ENCODE measurements at regions not wholly inside any gene's neighbourhood (a gene's known extent, or its start where the extent isn't known, plus 50 kb on each side); places are given as distances from the start of the nearest gene placed in this dataset.
A peak's percentile ranks its signal among the peaks of the same experiment; 100 is the strongest.

DNA sequence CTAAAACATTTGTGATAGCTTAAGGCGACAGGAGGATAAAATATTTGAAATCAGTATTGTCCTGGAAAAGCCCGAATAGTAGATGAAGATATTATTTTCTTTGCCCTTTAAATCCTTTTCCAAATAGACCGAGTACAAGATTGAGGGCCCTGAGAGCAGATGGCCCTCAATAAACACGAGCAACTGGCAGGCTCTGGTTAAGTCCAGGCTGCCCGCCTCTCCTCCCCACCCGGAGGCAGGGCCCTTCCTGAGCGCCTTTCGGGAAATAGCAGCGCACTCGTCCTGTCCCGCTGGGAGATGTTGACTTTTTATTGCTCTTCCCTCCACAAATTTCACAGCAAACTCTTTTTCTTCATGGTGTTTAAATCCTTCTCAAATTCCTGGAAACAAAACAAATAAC, 50.8 kb upstream of the MAX start:
- POLR2A ChIA-PET, result no interaction called here
- TF ChIP-seq CTCF (IDR thresholded peaks at IDR 0.05; ENCODE audit: control extremely low read depth, extremely low read depth, low read depth, missing control alignments), result no peak
- CTCF ChIA-PET, result interaction anchor here (1.2 kb wide), 1 partner anchor 12 kb away, joined by 3 read pairs; no protein-coding TSS in a partner anchor
- DNase-seq (ENCODE audit: extremely low spot score), result no peak

- ChIA-PET POLR2A (interaction anchor here (0.6 kb wide), 1 partner anchor 8 kb away, joined by 4 read pairs; no protein-coding TSS in a partner anchor), CTCF (interaction anchor here (0.9 to 3.5 kb wide), 8 partner anchors 7 to 804 kb away, joined by 3 to 17 read pairs (median 5); partner anchors contain the start of gene FNTB)
- peak; percentile 74 for DNase-seq (ENCODE audit: extremely low spot score)
- no peak for TF ChIP-seq CTCF (IDR thresholded peaks at IDR 0.05; ENCODE audit: control extremely low read depth, extremely low read depth, low read depth, missing control alignments)
These were observed 54.5 kb upstream of the MAX start for GRCh38 chr14:65156568-65157366.

GRCh38 chr14:65159281-65160062, 57.2 kb upstream of the MAX start:
- peak; percentile 73 for DNase-seq (ENCODE audit: extremely low spot score)
- ChIA-PET CTCF (interaction anchor here (0.6 to 1.6 kb wide), 4 partner anchors 9 to 780 kb away, joined by 3 to 5 read pairs (median 4); no protein-coding TSS in a partner anchor), POLR2A (interaction anchor here (0.6 kb wide), 1 partner anchor 64 kb away, joined by 3 read pairs; no protein-coding TSS in a partner anchor)
- no peak for TF ChIP-seq CTCF (IDR thresholded peaks at IDR 0.05; ENCODE audit: control extremely low read depth, extremely low read depth, low read depth, missing control alignments)

DNA sequence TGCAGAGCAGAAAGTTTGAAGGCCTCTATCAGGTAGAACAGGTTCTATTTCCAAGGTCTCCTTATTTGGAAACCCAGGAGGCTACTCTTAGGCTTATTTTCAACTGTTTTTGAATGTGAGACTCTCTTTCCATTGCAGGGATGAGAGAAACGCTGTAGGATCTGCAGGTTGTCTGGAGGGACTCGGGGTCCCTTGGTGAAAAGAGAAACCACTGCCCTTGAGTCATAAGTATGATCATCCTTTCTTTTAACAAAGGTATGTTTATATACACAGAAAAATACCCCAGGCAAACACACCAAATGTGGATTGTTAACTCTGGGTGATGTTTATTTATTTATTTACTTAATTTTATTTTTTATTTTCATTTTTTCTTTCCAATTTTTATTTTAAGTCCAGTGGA, 57.8 kb upstream of the MAX start:
- DNase-seq (ENCODE audit: extremely low spot score), result no peak
- no peak for TF ChIP-seq CTCF (IDR thresholded peaks at IDR 0.05; ENCODE audit: control extremely low read depth, extremely low read depth, low read depth, missing control alignments)
- ChIA-PET POLR2A (no interaction called here), CTCF (interaction anchor here (1.0 kb wide), 1 partner anchor 665 kb away, joined by 4 read pairs; no protein-coding TSS in a partner anchor)

- ChIA-PET POLR2A (interaction anchor here (0.6 to 0.9 kb wide), 2 partner anchors 98 to 268 kb away, joined by 3 to 4 read pairs; no protein-coding TSS in a partner anchor), CTCF (interaction anchor here (1.0 to 5.7 kb wide), 5 partner anchors 75 to 908 kb away, joined by 3 to 68 read pairs (median 4); no protein-coding TSS in a partner anchor)
- DNase-seq (ENCODE audit: extremely low spot score), result no peak
- no peak for TF ChIP-seq CTCF (IDR thresholded peaks at IDR 0.05; ENCODE audit: control extremely low read depth, extremely low read depth, low read depth, missing control alignments)
These were observed 59.7 kb upstream of the MAX start for GRCh38 chr14:65162031-65162430.
